ENCODE measurements at regions not wholly inside any gene's neighbourhood (a gene's known extent, or its start where the extent isn't known, plus 50 kb on each side); places are given as distances from the start of the nearest gene placed in this dataset.
A peak's percentile ranks its signal among the peaks of the same experiment; 100 is the strongest.

GRCh38 chr10:3016016-3016415 lies 51.3 kb upstream of the PFKP start:
- DNase-seq (ENCODE audit: insufficient read length) (no peak), FAIRE-seq (no peak)
- TF ChIP-seq POLR2AphosphoS5 (IDR thresholded peaks at IDR 0.05; ENCODE audit: low read depth, low read length) (no peak), POLR2A (IDR thresholded peaks at IDR 0.05; ENCODE audit: low read depth, low read length) (no peak), TAF1 (IDR thresholded peaks at IDR 0.05; ENCODE audit: borderline replicate concordance, low read depth, low read length) (no peak)

- no peak for FAIRE-seq
- TF ChIP-seq TAF1 (IDR thresholded peaks at IDR 0.05; ENCODE audit: borderline replicate concordance, low read depth, low read length): no peak
- no peak for TF ChIP-seq POLR2A (IDR thresholded peaks at IDR 0.05; ENCODE audit: low read depth, low read length)
- TF ChIP-seq POLR2AphosphoS5 (IDR thresholded peaks at IDR 0.05; ENCODE audit: low read depth, low read length): no peak
- DNase-seq (ENCODE audit: insufficient read length): no peak
These were observed 52.4 kb upstream of the PFKP start for GRCh38 chr10:3014968-3015367.

GRCh38 chr10:3012223-3012622 lies 55.1 kb upstream of the PFKP start:
- TF ChIP-seq POLR2AphosphoS5 (IDR thresholded peaks at IDR 0.05; ENCODE audit: low read depth, low read length) (no peak), POLR2A (IDR thresholded peaks at IDR 0.05; ENCODE audit: low read depth, low read length) (no peak), TAF1 (IDR thresholded peaks at IDR 0.05; ENCODE audit: borderline replicate concordance, low read depth, low read length) (no peak)
- FAIRE-seq: no peak
- no peak for DNase-seq (ENCODE audit: insufficient read length)

GRCh38 chr10:3010816-3011460 lies 56.4 kb upstream of the PFKP start:
- no peak for TF ChIP-seq TAF1 (IDR thresholded peaks at IDR 0.05; ENCODE audit: borderline replicate concordance, low read depth, low read length)
- no peak for TF ChIP-seq POLR2AphosphoS5 (IDR thresholded peaks at IDR 0.05; ENCODE audit: low read depth, low read length)
- no peak for TF ChIP-seq POLR2A (IDR thresholded peaks at IDR 0.05; ENCODE audit: low read depth, low read length)
- no peak for DNase-seq (ENCODE audit: insufficient read length)
- no peak for FAIRE-seq

- no peak for DNase-seq (ENCODE audit: insufficient read length)
- FAIRE-seq: no peak
- no peak for TF ChIP-seq POLR2AphosphoS5 (IDR thresholded peaks at IDR 0.05; ENCODE audit: low read depth, low read length)
- no peak for TF ChIP-seq TAF1 (IDR thresholded peaks at IDR 0.05; ENCODE audit: borderline replicate concordance, low read depth, low read length)
- TF ChIP-seq POLR2A (IDR thresholded peaks at IDR 0.05; ENCODE audit: low read depth, low read length): no peak
These were observed 57.0 kb upstream of the PFKP start for GRCh38 chr10:3010334-3010733.

GRCh38 chr10:3009341-3009740 lies 58.0 kb upstream of the PFKP start:
- TF ChIP-seq TAF1 (IDR thresholded peaks at IDR 0.05; ENCODE audit: borderline replicate concordance, low read depth, low read length): no peak
- no peak for TF ChIP-seq POLR2AphosphoS5 (IDR thresholded peaks at IDR 0.05; ENCODE audit: low read depth, low read length)
- no peak for TF ChIP-seq POLR2A (IDR thresholded peaks at IDR 0.05; ENCODE audit: low read depth, low read length)
- DNase-seq (ENCODE audit: insufficient read length) (no peak), FAIRE-seq (no peak)

GRCh38 chr10:3008518-3009195 lies 58.7 kb upstream of the PFKP start:
- FAIRE-seq: no peak

GRCh38 chr10:3006607-3007006 lies 60.7 kb upstream of the PFKP start:
- TF ChIP-seq POLR2A (IDR thresholded peaks at IDR 0.05; ENCODE audit: low read depth, low read length) (no peak), TAF1 (IDR thresholded peaks at IDR 0.05; ENCODE audit: borderline replicate concordance, low read depth, low read length) (no peak), POLR2AphosphoS5 (IDR thresholded peaks at IDR 0.05; ENCODE audit: low read depth, low read length) (no peak)
- FAIRE-seq (no peak), DNase-seq (ENCODE audit: insufficient read length) (no peak)

More at GRCh38 chr10:3008518-3009195, 58.7 kb upstream of the PFKP start:
- TF ChIP-seq POLR2AphosphoS5 (IDR thresholded peaks at IDR 0.05; ENCODE audit: low read depth, low read length) (no peak), TAF1 (IDR thresholded peaks at IDR 0.05; ENCODE audit: borderline replicate concordance, low read depth, low read length) (no peak), POLR2A (IDR thresholded peaks at IDR 0.05; ENCODE audit: low read depth, low read length) (no peak)
- no peak for DNase-seq (ENCODE audit: insufficient read length)

GRCh38 chr10:3006093-3006492 lies 61.3 kb upstream of the PFKP start:
- no peak for TF ChIP-seq POLR2AphosphoS5 (IDR thresholded peaks at IDR 0.05; ENCODE audit: low read depth, low read length)
- TF ChIP-seq POLR2A (IDR thresholded peaks at IDR 0.05; ENCODE audit: low read depth, low read length): no peak
- no peak for TF ChIP-seq TAF1 (IDR thresholded peaks at IDR 0.05; ENCODE audit: borderline replicate concordance, low read depth, low read length)
- no peak for FAIRE-seq
- no peak for DNase-seq (ENCODE audit: insufficient read length)

- no peak for TF ChIP-seq POLR2AphosphoS5 (IDR thresholded peaks at IDR 0.05; ENCODE audit: low read depth, low read length)
- TF ChIP-seq POLR2A (IDR thresholded peaks at IDR 0.05; ENCODE audit: low read depth, low read length): no peak
- no peak for TF ChIP-seq TAF1 (IDR thresholded peaks at IDR 0.05; ENCODE audit: borderline replicate concordance, low read depth, low read length)
- FAIRE-seq: peak; percentile 65
These were observed 65.0 kb upstream of the PFKP start for GRCh38 chr10:3002304-3002703.

GRCh38 chr10:3000048-3000447 lies 67.3 kb upstream of the PFKP start:
- FAIRE-seq: no peak
- TF ChIP-seq POLR2A (IDR thresholded peaks at IDR 0.05; ENCODE audit: low read depth, low read length): no peak
- no peak for TF ChIP-seq POLR2AphosphoS5 (IDR thresholded peaks at IDR 0.05; ENCODE audit: low read depth, low read length)
- no peak for TF ChIP-seq TAF1 (IDR thresholded peaks at IDR 0.05; ENCODE audit: borderline replicate concordance, low read depth, low read length)
- no peak for DNase-seq (ENCODE audit: insufficient read length)

More at GRCh38 chr10:3002304-3002703, 65.0 kb upstream of the PFKP start:
- no peak for DNase-seq (ENCODE audit: insufficient read length)

Data from GM12892 (cell line).